ENCODE measurements at regions not wholly inside any gene's neighbourhood (a gene's known extent, or its start where the extent isn't known, plus 50 kb on each side); places are given as distances from the start of the nearest gene placed in this dataset.
"Not testable (repeated sequence)": the region's sequence is repeated elsewhere in the genome, so short reads cannot be mapped to it uniquely, and the experiment has no call there.

- not testable (repeated sequence) for TF ChIP-seq CTCF (IDR thresholded peaks at IDR 0.05; ENCODE audit: borderline replicate concordance, extremely low read depth, low read length, poor library complexity, severe bottlenecking); EZH2 (IDR thresholded peaks at IDR 0.05; ENCODE audit: borderline replicate concordance, low read depth, low read length, severe bottlenecking)
Observed at GRCh38 chr22:15817264-15817663, 127.4 kb downstream of the POTEH start.

All from DND-41 (cell line).